NCI-H2029 (cell line): ENCODE measurements at regions not wholly inside any gene's neighbourhood (a gene's known extent, or its start where the extent isn't known, plus 50 kb on each side); places are given as distances from the start of the nearest gene placed in this dataset.
"Not testable (repeated sequence)": the region's sequence is repeated elsewhere in the genome, so short reads cannot be mapped to it uniquely, and the experiment has no call there.

ENCODE experiments used
- DNase-seq: peaks from one replicate; lab custom pipeline; 2025; lab: John Stamatoyannopoulos, UW

DNA sequence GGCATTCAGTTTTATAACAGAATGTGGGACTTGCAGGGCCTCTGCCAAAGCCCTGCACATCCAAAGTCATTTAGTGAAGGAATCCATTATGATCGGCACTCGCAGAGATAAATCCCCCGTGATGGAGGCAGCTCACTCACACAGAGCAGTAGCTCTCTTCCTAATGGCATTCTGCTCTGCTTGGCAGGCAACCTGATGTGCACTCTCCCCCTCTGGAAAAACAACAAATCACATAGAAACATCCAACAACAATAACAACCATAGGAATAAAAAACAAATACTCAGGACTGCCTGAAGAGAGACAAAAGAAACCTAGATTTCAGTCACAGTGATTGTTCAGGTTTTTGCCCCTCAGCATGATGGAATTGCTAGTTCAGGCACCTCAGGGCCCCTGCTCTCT, 59.7 kb downstream of the NAA11 start:
- DNase-seq, result no peak

- DNase-seq, result no peak
Measured at GRCh38 chr4:79259242-79259641, 66.6 kb downstream of the NAA11 start.

- DNase-seq, result no peak
Measured at GRCh38 chr4:79258614-79259176, 67.2 kb downstream of the NAA11 start.

- no peak for DNase-seq
Measured at GRCh38 chr4:79257953-79258613, 67.8 kb downstream of the NAA11 start.

GRCh38 chr4:79255793-79256192, 70.1 kb downstream of the NAA11 start:
- DNase-seq, result no peak

DNA sequence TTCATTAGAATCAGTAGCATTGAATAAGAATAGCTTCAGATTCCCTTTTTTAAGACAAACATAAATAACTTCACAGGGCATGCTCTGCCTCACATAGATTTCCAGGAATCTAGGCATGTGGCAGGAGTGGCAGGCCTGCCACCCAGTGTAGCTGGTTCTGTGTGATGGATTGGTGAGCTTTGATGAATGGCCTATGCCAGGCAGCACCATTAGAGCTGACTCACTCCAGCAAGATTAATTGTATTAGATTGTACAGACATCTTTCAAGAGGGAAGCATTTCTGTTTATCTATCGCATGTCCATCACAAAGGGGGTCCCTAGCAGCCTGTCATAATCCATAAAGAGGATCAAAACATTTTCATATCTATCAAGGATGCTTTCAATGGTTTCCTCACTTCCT, 71.9 kb downstream of the NAA11 start:
- no peak for DNase-seq

- DNase-seq, result no peak
Measured at GRCh38 chr4:79253168-79253567, 72.7 kb downstream of the NAA11 start.

DNA sequence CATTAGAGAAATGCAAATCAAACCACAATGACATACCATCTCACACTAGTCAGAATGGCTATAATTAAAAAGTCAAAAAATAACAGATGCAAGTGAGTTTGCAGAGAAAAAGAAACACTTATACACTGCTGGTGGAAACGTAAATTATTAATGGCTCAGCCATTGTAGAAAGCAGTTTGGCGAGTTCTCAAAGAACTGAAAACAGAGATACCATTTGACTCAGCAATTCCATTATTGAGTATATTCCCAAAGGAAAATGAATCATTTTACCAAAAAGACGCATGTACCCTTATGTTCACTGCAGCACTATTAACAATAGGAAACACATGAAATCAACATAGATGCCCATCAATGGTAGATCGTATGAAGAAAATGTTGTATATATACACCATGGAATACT, 75.0 kb downstream of the NAA11 start:
- DNase-seq, result no peak

DNA sequence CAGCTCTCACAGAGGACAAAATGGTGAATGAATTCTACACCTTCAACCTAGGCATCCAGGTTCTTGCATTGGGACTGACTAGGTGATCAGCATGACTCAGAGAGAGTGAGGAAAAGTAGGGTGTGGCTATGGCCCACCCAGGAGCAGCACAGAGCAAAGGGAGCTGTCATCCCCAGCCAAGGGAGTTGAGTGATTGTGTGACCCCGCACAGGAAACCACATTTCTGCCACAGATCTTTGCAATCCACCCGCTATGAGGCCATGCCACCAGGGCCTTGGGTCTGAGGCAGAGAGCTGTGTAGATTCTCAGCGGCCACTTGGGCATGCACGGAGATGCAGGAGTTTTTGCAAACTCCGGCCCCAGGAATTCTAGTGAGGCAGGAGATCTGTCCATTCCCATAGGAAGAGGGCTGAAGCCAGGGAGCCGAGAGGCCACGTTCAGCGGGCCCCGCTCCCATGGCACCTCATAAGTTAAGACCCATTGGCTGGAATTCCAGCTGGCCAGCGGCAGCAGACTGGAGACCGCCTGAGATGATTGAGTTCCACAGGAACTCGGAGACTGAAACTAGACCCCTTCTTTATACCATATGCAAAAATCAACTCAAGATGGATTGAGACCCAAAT, 75.9 kb downstream of the NAA11 start:
- no peak for DNase-seq

DNA sequence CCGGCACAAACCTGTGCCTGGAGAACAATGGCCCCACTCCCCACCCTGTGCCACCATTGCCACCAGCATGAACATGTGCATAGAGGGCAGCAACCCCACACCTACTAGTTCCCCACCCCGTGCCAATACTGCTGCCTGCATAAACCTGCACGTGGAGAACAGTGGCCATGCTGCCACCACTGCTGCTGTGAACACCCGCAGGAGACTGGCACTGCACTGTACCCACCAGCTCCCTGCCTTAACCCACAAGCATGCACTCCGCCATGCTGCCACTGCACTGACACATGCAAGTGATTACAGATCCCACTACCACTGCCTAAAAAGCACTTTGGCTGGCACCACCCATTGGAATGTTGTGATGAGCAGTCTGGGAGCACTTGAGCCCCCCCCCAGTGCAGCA, 77.3 kb downstream of the NAA11 start:
- DNase-seq, result no peak

GRCh38 chr4:79247695-79248394, 78.0 kb downstream of the NAA11 start:
- DNase-seq, result no peak

- not testable (repeated sequence) for DNase-seq
Measured at GRCh38 chr4:79245200-79245940, 80.5 kb downstream of the NAA11 start.

- DNase-seq, result no peak
Measured at GRCh38 chr4:79241846-79242245, 84.0 kb downstream of the NAA11 start.

DNA sequence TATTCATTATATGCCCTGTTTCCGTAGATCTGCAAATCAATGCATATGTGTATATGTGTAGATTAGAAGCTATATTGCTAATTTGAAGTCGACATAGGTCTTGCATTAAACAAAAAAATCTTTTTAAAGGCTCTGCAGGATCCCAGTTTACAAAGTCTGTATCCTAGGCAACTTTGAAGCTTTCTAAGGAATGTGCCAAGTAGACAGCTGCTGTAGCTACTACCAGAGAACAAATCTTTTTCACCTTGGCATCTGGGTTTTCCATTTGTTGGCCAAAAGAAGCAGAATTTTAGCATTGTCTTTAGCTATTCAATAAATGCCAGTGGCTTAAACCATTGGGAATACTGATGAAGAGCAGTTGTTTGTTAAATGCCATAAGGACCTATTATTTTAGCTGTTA, 88.0 kb downstream of the NAA11 start:
- no peak for DNase-seq

GRCh38 chr4:79236785-79237184, 89.1 kb downstream of the NAA11 start:
- no peak for DNase-seq

GRCh38 chr4:79235095-79235494, 90.8 kb downstream of the NAA11 start:
- no peak for DNase-seq

GRCh38 chr4:79233820-79234219, 92.0 kb downstream of the NAA11 start:
- no peak for DNase-seq

GRCh38 chr4:79232540-79232939, 93.3 kb downstream of the NAA11 start:
- no peak for DNase-seq

DNA sequence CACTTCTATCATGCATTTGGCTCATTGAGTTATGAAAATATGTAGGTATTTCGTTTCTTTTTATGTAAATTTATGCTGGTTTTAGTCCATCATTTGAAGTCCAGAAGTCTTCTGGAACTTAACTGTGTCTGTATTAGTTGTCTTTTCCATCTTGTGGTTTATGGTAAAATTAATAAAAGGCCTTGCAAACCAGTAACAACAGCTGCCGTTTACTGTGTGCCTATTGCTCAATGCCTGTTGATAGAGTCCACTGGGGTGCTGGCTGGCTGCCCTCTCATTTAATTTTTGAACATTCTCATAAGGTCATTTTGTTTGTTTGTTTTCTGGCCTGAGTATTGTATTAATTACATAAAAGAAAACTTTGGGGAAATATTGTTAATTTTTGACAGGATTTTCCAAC, 98.0 kb downstream of the NAA11 start:
- no peak for DNase-seq

GRCh38 chr4:79225360-79225759, 100.5 kb downstream of the NAA11 start:
- no peak for DNase-seq

DNA sequence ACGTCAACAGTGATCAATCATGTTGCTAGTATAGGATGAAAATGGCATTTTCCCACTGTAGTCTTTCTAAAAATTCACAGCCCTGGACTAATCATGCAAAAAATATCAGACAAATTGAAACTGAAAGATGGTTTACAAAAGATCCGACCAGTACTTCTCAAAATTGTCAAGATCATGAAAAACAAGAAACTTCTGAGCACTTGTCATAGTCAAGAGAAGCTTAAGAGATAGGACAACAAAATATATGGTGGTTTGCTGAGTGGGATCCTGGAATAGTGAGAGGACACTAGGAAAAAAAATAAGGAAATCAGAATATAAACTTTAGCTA, 101.1 kb downstream of the NAA11 start:
- DNase-seq, result no peak

GRCh38 chr4:79223993-79224776, 101.7 kb downstream of the NAA11 start:
- no peak for DNase-seq
